ENCODE measurements at regions not wholly inside any gene's neighbourhood (a gene's known extent, or its start where the extent isn't known, plus 50 kb on each side); places are given as distances from the start of the nearest gene placed in this dataset.

- H3K27me3 Mint-ChIP-seq (ENCODE audit: low read depth), result no peaks in the 10 kb centered on the region
These were observed 136.7 kb downstream of the MAGEC2 start for GRCh38 chrX:142068365-142068764.

GRCh38 chrX:142060191-142060590, 144.9 kb downstream of the MAGEC2 start:
- Mint-ChIP-seq H3K36me3 (peaks cover 9% of the 10 kb centered on the region; the same call in 1 of the 2 replicates), H3K4me1 (no peaks in the 10 kb centered on the region), H3K27ac (no peak overlapping the region), H3K27me3 (ENCODE audit: low read depth) (no peaks in the 10 kb centered on the region), H3K9me3 (peaks cover 22% of the 10 kb centered on the region), H3K4me3 (no peak overlapping the region)
- DNase-seq (ENCODE audit: low spot score) (no peak), ATAC-seq (no peak)
- TF ChIP-seq ATF3 (CRISPR knock-in tag; conservative IDR thresholded peaks at IDR 0.05) (no peak), HMGA2 (CRISPR knock-in tag; IDR thresholded peaks at IDR 0.05) (no peak), ZNF396 (CRISPR knock-in tag; IDR thresholded peaks at IDR 0.05; ENCODE audit: borderline replicate concordance) (no peak), ZNF232 (CRISPR knock-in tag; IDR thresholded peaks at IDR 0.05) (no peak), NR2C2 (CRISPR knock-in tag; IDR thresholded peaks at IDR 0.05) (no peak), ZNF423 (CRISPR knock-in tag; IDR thresholded peaks at IDR 0.05) (no peak), MAX (CRISPR knock-in tag; IDR thresholded peaks at IDR 0.05) (no peak), NR1H2 (CRISPR knock-in tag; IDR thresholded peaks at IDR 0.05) (no peak)
- ChIA-PET POLR2A (no interaction called here), CTCF (no interaction called here)

More at GRCh38 chrX:142068365-142068764, 136.7 kb downstream of the MAGEC2 start:
- H3K4me1 Mint-ChIP-seq, result peaks cover 11% of the 10 kb centered on the region
- ChIA-PET POLR2A (no interaction called here), CTCF (no interaction called here)
- ATAC-seq (no peak), DNase-seq (ENCODE audit: low spot score) (no peak)
- peaks cover 6% of the 10 kb centered on the region; the same call in 1 of the 2 replicates for H3K36me3 Mint-ChIP-seq
- no peak overlapping the region for H3K4me3 Mint-ChIP-seq
- peaks cover 6% of the 10 kb centered on the region for H3K9me3 Mint-ChIP-seq
- no peak for TF ChIP-seq GTF2I (CRISPR knock-in tag; conservative IDR thresholded peaks at IDR 0.05)
- TF ChIP-seq ZNF671 (CRISPR knock-in tag; IDR thresholded peaks at IDR 0.05), result no peak
- no peak for TF ChIP-seq ERG (CRISPR knock-in tag; IDR thresholded peaks at IDR 0.05)
- no peak for TF ChIP-seq ETV6 (CRISPR knock-in tag; IDR thresholded peaks at IDR 0.05)
- no peak for TF ChIP-seq PREB (CRISPR knock-in tag; IDR thresholded peaks at IDR 0.05; ENCODE audit: borderline replicate concordance)
- no peak for TF ChIP-seq NR1H2 (CRISPR knock-in tag; IDR thresholded peaks at IDR 0.05)
- TF ChIP-seq FOXJ3 (CRISPR knock-in tag; IDR thresholded peaks at IDR 0.05; ENCODE audit: borderline replicate concordance), result no peak
- TF ChIP-seq TCF7 (CRISPR knock-in tag; IDR thresholded peaks at IDR 0.05; ENCODE audit: low read depth), result no peak
- TF ChIP-seq USF1 (CRISPR knock-in tag; IDR thresholded peaks at IDR 0.05), result no peak
- H3K27ac Mint-ChIP-seq, result no peak overlapping the region

- CTCF ChIA-PET, result no interaction called here
- Mint-ChIP-seq H3K9me3 (peaks cover 8% of the 10 kb centered on the region), H3K27ac (no peak overlapping the region), H3K4me1 (peaks cover 4% of the 10 kb centered on the region), H3K4me3 (no peak overlapping the region), H3K27me3 (ENCODE audit: low read depth) (no peaks in the 10 kb centered on the region), H3K36me3 (peaks cover 4% of the 10 kb centered on the region; the same call in 1 of the 2 replicates)
- no peak for TF ChIP-seq KAT7 (CRISPR knock-in tag; IDR thresholded peaks at IDR 0.05; ENCODE audit: borderline replicate concordance)
- TF ChIP-seq ESRRA (CRISPR knock-in tag; IDR thresholded peaks at IDR 0.05; ENCODE audit: borderline replicate concordance), result no peak
- TF ChIP-seq ZNF232 (CRISPR knock-in tag; IDR thresholded peaks at IDR 0.05), result no peak
- TF ChIP-seq NR3C1 (CRISPR knock-in tag; conservative IDR thresholded peaks at IDR 0.05; ENCODE audit: low read depth), result no peak
- TF ChIP-seq CREM (CRISPR knock-in tag; IDR thresholded peaks at IDR 0.05), result no peak
- TF ChIP-seq ATF1 (CRISPR knock-in tag; IDR thresholded peaks at IDR 0.05), result no peak
- TF ChIP-seq ZSCAN18 (CRISPR knock-in tag; IDR thresholded peaks at IDR 0.05), result no peak
- no peak for TF ChIP-seq USF1 (CRISPR knock-in tag; IDR thresholded peaks at IDR 0.05)
- POLR2A ChIA-PET, result no interaction called here
- ATAC-seq (no peak), DNase-seq (ENCODE audit: low spot score) (no peak)
These were observed 150.4 kb downstream of the MAGEC1 start for GRCh38 chrX:142054094-142054493.
